ENCODE measurements at regions not wholly inside any gene's neighbourhood (a gene's known extent, or its start where the extent isn't known, plus 50 kb on each side); places are given as distances from the start of the nearest gene placed in this dataset.

DNA sequence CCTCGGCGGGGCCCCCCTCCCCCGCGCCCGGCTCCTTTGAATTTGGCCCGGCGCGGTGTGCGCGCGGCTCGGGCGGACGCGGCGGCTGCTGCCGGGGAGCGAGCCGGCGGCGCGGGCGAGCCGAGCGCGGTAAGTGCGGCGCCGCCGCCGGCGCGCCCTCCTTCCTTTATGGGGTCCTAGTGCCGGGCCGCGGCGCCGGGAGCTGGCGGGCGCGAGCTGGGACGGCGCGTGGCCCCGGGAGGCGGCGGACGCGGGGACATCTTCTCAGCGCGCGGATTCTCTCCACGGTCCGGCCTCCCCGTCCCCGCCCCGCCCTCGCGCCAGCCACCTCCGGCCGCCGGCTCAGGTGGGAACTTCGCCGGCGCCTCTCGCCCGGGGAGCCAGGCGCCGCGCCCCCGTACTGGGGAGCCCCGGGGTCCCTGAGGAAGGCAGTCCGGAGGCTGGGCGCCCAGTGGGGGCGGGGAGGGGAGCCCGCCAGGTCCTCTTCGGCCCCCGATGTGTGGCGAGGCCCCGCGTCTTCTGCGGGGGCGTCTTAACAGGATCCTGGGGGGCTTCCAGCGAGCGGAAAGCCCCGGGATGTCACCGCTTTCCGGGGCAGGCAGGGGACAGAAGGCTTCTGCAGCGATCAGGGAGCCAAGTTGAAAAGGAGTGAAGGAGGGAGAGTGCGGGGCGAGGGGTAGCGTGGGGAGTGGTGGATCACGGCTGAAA lies 98.4 kb upstream of the TENM3 start:
- DNase-seq = peak; percentile 13

DNA sequence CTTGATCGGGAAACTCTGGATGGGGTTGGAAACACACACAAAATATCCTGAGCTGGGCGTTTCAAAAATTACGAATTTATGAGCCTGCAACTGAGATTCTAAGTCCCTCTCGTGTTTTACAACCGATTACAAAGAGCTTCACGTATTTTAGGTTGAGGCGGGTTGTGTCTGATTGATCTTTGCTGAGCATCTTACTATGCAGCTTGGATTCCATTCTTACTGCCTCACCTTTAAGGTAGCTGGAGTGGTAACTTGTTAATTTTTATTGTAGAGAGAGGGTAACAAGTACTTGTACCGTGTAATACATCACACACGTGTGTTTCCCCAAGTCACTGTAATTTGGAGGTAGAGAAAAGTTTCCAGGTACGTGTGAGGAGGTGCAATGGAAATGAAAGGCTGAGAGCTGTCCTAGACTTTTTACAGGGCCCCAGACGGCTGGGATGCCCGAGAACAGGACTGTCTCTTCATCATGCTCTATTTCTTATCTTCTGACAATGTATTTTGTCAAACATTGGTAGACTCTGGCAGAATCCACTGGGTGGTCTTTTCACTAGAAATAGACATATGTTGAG lies 97.8 kb upstream of the TENM3 start:
- DNase-seq = no peak

DNA sequence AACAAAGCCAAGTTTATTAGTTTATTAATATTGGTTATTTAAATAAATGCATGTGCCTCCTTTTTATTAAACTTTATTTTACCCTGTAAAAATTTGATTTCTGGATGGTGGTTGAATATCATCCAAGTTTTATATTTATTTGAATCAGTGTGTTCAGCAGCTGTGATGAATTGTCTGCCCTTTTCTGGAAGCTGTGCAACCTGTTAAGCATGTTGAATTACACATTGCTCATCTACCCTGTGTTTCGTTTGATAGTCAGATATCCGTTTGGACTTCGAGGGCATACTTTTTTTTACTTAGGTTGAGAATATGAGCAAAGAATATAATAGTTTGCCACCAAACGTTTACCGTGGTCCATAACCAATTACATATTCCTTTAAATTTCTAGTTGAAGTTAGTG lies 95.8 kb upstream of the TENM3 start:
- no peak for DNase-seq

DNA sequence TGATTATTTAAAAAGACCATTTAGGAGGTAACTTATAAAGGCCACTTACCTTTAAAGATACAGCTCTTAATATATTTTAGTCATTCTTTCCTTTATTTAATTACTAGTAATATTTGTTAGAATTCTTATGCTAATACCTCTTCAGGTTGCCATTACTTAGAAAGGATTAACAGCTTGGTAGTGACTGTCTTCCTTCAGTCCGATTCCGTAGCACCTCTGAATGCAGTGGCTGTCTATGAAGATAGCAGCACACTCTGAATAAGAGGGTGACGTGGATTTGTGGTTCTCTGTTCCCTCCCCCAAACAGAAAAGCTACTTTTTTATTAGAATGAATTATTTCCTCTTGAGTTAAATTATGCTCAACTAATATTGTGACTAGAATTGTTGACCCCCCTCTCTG lies 92.6 kb upstream of the TENM3 start:
- no peak for DNase-seq

DNA sequence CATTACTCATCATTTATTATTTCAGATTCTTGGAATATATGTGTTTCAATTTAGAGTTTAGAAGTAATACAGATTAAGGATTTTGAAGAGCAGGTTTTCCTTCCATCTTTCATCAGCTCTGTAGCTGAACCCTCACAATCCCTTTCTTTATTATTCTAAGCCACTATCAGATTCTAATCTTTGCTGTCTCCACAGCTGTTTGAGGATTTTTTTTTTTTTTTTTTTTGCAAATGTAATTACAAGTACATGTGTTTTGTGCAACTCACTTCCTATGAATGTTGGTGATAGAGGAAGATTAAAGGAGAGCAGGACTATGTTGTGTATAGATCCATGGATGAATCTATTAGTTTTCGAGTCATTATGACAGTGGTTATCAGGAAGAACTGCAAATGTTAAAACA lies 87.4 kb upstream of the TENM3 start:
- no peak for DNase-seq

DNA sequence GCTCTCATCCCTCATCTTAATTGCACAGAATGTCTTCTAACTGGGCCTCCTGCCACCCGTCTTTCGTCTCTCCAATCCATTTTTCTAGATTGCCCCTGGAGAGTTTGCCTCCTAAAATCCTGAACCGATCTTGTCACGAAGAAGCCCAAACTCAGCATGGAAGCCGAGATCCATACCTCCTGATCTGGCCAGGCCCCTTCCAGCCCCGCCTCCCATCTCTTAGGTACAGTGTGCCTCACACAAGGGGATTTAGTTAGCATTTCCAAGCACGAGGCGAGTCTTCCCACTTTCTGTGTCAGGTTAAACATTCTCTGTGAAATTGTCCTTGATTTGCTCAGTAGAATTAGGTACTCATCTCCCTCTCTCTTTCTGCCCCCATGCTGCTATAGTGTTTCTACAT lies 80.0 kb upstream of the TENM3 start:
- DNase-seq = no peak

DNA sequence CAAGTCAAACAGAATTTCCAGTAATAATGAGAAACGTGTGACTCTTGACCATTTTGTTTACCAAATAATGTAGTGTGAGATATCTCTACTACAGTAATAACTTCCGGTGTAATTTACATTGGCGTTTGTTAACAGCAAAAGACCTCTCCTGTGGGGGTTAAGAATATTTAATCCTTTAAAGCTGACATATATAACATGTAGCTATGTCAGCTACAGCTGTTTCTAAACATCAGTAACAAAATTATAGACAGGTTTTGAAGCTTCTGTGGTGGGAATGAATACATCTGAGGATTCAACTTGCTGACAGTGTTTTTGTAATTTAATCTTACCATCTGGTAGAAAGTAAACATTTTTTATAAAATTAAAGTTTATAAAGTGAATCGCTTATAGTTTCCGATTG lies 73.6 kb upstream of the TENM3 start:
- no peak for DNase-seq

DNA sequence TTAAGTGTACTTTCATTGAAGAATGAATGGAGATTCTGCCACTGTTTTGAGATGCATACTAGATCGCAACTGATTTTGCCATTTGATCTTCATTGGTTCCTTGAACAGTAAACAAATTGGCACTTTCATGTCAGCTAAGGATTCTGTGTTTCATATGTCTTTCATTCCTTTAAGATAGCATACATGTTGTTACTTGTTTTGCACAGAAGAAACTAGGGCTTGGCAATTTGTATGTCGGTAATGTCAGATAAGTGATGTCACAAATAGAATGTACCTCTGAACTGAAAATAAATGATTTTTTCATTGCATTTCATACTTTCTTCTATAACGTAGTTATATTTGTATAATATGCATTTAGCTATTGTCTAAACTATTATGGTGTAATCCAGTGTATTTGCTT lies 73.2 kb upstream of the TENM3 start:
- no peak for DNase-seq

DNA sequence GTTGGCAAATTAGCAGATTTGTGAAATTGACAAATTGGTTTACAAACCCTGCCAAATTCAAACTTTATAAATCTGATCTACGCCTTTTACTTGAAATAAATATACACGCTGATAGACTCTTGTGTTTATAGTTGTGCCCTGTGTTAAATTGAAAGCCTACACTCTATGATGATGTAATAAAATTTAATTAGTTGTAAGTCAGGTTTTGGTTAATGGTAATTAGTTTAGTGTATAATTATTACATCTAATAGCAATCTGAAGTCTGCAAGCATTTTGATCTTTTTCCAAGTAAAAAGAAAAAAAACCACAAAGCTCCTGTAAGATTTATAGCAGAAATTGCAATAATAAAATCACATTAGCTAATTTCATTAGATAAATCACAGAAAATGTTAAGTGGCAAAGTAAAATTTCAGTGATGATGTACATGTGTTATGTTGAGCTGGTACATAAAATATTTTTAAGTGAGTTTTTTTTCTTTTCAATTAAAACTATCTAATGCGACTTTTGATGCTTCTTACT lies 72.7 kb upstream of the TENM3 start:
- no peak for DNase-seq

DNA sequence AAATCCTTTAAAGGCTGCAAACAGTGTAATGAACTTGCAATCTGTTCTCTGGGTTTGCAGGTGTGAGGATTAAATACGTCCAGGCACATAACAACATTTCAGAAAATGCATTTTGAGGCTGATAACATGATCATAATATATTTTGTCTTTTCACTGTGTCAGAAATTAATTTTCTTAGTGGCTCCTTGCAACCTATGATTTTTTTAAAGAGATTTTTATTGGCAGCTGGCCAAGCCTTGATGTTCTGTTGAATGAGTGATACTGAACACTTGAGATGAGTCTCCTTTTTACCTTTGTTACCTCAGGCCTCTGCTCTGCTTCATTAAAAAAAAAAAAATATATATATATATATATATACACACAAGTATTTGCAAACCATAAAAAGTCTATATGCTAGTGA lies 68.2 kb upstream of the TENM3 start:
- no peak for DNase-seq

DNA sequence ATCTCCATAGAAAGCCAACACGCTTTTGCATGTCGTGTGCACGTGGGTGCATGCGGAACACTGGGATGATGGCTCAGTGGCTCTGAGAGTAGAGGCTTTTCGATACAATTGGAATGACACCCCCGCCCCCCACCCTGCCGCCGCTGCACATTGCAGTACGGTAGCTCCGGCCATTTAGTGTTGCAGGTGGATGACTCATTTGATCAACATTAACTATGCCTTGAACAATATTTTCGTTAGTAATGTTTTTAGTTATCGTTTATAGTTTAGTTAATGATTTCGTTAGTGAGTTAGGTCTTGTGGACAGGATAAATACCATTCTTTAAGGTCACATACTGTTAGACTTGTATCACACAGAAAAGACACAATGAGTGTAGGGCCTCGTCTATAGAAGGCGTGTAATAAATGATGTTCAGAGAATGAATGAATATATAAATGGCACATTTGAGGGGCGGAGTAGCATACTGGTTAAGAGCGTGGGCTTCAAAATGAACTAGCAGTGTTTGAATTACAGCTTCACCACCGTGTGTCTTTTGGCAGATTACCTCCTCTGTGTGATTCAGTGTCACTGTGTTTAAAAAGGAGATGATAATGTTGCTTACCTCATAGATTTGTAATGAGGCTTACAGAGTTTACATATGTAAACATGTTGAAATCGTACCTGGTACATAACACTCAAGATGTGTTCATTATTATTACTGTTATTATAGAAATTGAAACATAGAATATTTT lies 67.2 kb upstream of the TENM3 start:
- no peak for DNase-seq

DNA sequence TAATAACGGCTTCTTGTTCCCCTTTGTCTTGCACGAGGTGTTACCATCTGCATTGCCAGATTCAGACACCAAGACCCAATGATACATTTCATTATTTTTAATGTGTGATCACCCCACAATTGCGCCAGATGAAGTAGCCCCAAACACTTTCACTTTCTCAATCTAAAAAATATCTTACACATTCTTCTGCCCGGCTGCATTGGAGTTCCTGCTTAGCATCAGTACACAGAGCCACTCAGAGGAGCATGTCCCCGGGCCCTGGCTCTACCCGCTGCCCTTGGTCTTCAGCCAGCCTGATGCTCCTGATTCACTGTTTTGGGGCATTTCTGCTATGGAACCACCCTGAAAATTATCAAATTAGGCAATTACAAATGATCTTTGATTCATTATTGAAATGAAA lies 66.0 kb upstream of the TENM3 start:
- DNase-seq = peak; percentile 9

DNA sequence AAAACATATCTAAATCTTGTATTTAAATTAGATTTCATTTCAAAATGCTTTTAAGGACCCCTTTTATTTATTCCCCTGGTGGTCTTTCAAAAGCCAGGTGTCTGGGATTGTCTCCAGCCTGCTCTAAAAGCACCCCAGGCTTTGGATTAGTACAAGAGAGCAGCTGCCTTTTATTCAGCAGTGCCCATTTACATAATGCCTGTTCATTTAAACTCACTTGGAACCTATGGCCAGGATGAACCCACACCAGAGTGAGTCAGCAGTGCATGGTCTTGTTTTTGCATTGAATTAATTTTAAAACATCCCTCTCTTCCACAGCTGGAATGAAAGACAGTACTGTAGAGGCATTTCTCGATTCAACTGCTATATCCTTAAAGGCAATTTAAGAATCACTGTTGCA lies 64.1 kb upstream of the TENM3 start:
- DNase-seq = peak; percentile 59

DNA sequence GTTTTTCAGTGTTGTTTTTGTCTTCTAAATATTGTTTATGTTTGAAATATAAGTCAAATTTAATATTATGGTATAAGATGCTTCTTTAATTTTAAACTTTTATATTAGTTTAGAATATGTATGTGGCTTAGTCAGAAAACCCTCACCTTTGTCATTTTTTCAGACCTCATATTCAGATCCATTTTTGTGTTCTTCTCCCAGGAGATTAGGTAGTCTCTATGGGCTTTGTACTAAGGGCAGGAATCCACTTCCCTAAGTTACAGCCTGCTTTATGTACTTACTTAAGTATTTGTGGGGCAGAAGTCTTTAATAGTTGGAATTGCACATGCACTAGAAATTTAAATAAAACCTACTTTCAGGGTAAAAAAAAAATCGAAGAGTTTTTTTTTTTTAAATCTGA lies 63.5 kb upstream of the TENM3 start:
- no peak for DNase-seq

DNA sequence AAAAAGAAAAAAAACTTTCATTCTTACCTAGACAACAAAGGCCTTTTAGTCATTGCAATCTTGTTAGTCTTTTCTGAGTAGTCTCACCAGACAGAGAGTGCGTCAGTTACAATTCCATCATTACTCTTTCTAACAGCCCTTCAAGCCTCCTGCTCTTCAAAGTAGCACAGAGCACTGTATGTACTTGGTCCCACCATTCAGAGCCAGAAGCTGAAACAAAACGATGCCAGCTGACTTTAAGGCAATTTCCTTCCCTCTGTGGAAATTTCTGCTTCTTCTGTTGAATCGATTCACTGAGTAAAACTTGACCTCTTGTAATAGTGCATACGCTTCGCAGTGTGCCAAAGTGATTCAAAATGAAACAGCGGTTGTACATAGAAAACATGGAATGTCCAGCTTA lies 57.7 kb upstream of the TENM3 start:
- no peak for DNase-seq

DNA sequence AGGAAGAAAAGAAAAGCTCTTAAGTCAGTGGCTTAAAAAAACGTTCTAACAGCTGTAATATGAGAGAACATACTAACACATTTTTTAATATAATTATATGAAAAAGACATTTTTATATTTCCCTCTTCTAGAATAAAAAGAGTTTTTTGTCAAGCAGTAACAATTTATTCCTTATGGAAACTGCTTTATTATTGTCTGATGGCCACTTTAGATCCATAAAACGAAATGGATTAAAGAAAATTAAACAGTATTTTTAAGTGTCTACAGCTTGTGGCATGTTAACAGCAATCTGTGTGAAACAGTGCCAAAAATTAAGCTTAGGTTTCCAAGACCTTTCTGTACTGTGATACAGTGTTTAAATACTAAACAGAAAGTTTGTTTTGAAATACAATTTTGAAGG lies 55.5 kb upstream of the TENM3 start:
- no peak for DNase-seq

DNA sequence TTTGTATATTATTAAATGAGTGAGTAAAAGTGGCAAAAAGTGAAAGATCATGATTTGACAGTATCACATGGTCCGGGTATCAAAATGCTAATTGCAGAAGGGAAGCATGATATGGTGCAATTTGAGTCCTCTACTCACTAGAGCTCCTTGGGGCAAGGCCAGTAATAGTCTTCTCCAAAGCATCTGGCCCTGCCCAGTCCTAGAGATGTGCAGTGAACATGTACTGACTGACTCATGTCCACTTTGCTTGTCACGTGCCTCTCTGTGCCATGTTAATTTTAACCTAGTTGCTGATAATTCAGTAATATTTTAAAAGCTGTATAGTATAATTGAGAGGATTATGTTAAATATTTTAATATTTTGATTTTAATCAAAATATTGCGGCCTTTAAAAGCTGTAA lies 54.6 kb upstream of the TENM3 start:
- DNase-seq = no peak

DNA sequence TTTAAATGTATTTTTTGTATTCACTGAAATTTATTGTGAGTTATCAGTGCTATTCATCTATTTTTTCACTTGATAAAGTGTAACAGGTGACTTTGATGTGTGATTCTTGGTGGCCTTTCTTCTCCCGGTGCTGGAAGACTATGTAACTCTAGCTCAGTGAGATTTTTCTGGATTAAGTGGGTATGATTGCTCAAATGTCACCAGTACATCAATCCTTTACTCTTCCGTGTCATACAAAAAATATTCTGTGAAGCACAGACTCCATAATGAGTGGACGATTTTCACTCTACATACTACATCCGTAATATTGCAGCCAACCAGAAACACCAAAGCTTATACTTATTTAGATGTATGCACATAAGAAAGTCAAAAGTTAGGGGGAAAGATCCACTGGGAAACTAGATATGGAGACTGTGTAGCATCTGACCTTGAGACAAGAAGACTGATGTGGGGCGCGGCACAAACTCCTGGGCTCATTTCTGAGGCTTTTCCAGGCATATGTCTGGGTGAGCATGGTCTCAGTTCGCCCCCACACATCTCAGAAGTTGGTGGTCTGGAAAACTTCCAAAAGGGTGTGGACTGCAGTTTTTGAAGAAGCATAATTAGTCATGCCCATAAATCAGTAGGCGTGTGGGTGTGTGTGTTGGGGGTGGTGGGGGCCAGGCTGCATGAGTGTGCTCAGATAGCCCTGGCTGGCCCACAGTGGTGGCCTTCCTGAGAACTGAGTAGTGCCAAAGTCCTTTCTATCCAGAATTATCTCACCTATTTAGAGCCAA lies 53.9 kb upstream of the TENM3 start:
- peak; percentile 86 for DNase-seq

DNA sequence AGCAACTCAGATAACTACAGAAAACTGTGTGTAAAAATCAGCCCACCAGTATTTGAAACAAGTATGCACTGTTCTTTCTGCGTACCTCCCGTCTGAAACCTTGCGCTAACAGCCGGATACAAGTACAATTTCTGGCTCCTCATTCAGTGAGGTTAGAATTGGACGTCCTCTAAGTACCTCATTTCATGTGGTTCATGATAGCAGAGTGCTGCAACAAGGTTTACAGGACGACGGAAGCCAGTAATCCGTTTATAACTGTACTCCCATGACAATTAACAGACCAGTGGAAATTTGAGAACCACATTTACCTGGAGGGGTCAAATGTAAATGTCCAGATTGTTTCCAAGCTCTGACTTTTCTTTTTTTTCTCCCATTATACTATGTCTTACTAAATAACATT lies 52.9 kb upstream of the TENM3 start:
- DNase-seq = no peak

DNA sequence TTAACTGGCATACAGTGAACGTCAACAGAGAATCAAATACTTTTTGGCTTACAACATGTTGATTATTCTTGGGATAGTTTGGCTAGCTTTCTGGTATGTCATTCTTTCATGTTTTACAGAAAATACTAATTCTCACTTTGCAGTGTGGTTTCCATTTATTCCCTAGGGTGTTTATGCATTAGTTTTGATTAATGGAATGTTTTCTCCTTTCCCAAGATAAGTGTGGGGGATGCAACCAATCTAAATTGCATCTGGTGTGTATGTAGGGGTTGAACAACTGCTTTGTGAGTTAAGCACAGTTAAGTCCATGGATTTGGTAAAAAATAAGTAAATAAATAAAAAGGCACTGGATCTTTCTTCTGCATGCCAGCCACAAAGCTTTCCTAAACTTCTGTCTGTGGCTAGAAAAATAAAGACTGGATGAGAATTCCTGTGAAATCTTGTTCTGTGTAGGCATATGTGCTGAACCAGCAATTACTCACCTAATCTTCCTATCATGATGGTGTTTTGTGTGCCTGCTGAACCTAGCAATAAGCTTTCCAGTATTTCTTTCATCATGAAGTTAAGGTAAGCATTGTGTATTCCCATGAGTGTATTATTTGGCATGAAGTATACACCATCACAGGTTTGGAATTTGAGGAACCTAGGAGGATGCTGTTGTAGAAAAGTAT lies 50.6 kb upstream of the TENM3 start:
- DNase-seq = peak; percentile 90

DNA sequence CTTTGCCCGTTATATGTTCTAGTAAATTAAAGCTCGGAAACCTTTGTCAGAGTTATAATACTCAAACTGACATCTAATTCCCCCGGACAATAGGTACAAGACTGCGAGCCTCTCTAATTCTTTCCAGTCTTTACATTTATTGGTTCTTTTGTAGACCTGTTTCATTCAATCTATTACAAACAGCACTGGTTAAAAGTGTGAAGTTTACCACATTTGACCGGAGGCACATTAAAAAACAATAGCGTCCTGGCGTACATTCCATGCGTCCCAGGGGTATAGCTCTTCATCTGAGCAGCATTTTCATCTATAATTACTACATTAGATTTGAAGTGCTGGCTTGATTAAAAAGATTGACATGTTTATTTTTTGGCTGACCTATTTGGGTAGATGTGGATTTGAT lies 49.9 kb upstream of the TENM3 start:
- no peak for DNase-seq
